Muscle layer of colon (tissue), 2 donors: ENCODE measurements at regions not wholly inside any gene's neighbourhood (a gene's known extent, or its start where the extent isn't known, plus 50 kb on each side); places are given as distances from the start of the nearest gene placed in this dataset.

Experiments
- H3K27ac ChIP-seq: one replicate; pipeline ENCODE4 v1.7.0; 2013; ENCODE audit warnings: low read depth, mild to moderate bottlenecking, low read length, moderate library complexity
- H3K27me3 ChIP-seq, 2 donors: one replicate each; pipeline ENCODE4 v1.7.0; 2013; ENCODE audit warnings: low read length in 2 of 2, mild to moderate bottlenecking in 2 of 2; ENCODE audit not compliant: insufficient read depth in 2 of 2, control insufficient read depth in 1 of 2
- H3K36me3 ChIP-seq: one replicate; pipeline ENCODE4 v1.7.0; 2013; ENCODE audit warnings: mild to moderate bottlenecking, low read length; ENCODE audit not compliant: insufficient read depth
- H3K4me1 ChIP-seq: one replicate; pipeline ENCODE4 v1.7.0; 2013; ENCODE audit warnings: mild to moderate bottlenecking, low read length; ENCODE audit not compliant: insufficient read depth
- H3K4me3 ChIP-seq, 2 donors: one replicate each; pipeline ENCODE4 v1.7.0; 2013; ENCODE audit warnings: low read length in 2 of 2, low read depth in 1 of 2, mild to moderate bottlenecking in 1 of 2, moderate library complexity in 1 of 2
- H3K9ac ChIP-seq: one replicate; pipeline ENCODE4 v1.7.0; 2013; ENCODE audit warnings: low read length
- H3K9me3 ChIP-seq: one replicate; pipeline ENCODE4 v1.7.0; 2013; ENCODE audit warnings: mild to moderate bottlenecking, low read length
- donor health status: abdominal sarcoma.
- donor health status: Adenocarcinoma of cecum.

- Histone ChIP-seq H3K36me3 (no peaks in the 10 kb centered on the region), H3K9me3 (no peaks in the 10 kb centered on the region), H3K27me3 (no peaks in the 10 kb centered on the region), H3K4me1 (no peaks in the 10 kb centered on the region), H3K9ac (no peak overlapping the region), H3K4me3 (no peak overlapping the region), H3K27ac (no peak overlapping the region)
Observed at GRCh38 chr18:76750917-76751890, 71.2 kb upstream of the ZNF236 start.

GRCh38 chr18:76750269-76750668 lies 72.1 kb upstream of the ZNF236 start:
- Histone ChIP-seq H3K9ac (no peak overlapping the region), H3K36me3 (no peaks in the 10 kb centered on the region), H3K4me3 (no peak overlapping the region), H3K4me1 (no peaks in the 10 kb centered on the region), H3K27me3 (no peaks in the 10 kb centered on the region), H3K9me3 (no peaks in the 10 kb centered on the region), H3K27ac (no peak overlapping the region)

GRCh38 chr18:76747676-76748075 lies 74.7 kb upstream of the ZNF236 start:
- Histone ChIP-seq H3K36me3 (no peaks in the 10 kb centered on the region), H3K27me3 (no peaks in the 10 kb centered on the region), H3K4me1 (no peaks in the 10 kb centered on the region), H3K27ac (no peak overlapping the region), H3K9me3 (no peaks in the 10 kb centered on the region), H3K4me3 (no peak overlapping the region), H3K9ac (no peak overlapping the region)

GRCh38 chr18:76741346-76741745 lies 81.0 kb upstream of the ZNF236 start:
- Histone ChIP-seq H3K27ac (no peak overlapping the region), H3K9me3 (no peaks in the 10 kb centered on the region), H3K4me1 (peaks cover 9% of the 10 kb centered on the region), H3K4me3 (no peak overlapping the region), H3K27me3 (no peaks in the 10 kb centered on the region), H3K9ac (no peak overlapping the region), H3K36me3 (no peaks in the 10 kb centered on the region)

- H3K4me3 ChIP-seq: no peak overlapping the region
- peaks cover 9% of the 10 kb centered on the region for H3K4me1 ChIP-seq
- no peaks in the 10 kb centered on the region for H3K36me3 ChIP-seq
- H3K9me3 ChIP-seq: no peaks in the 10 kb centered on the region
- H3K27me3 ChIP-seq: no peaks in the 10 kb centered on the region
- no peak overlapping the region for H3K27ac ChIP-seq
- no peak overlapping the region for H3K9ac ChIP-seq
Observed at GRCh38 chr18:76736309-76736708, 86.0 kb upstream of the ZNF236 start.

- no peak overlapping the region for H3K4me3 ChIP-seq
- H3K9ac ChIP-seq: no peak overlapping the region
- H3K4me1 ChIP-seq: no peaks in the 10 kb centered on the region
- H3K27me3 ChIP-seq: no peaks in the 10 kb centered on the region
- no peaks in the 10 kb centered on the region for H3K9me3 ChIP-seq
- no peak overlapping the region for H3K27ac ChIP-seq
- no peaks in the 10 kb centered on the region for H3K36me3 ChIP-seq
Observed at GRCh38 chr18:76730901-76731300, 91.5 kb upstream of the ZNF236 start.

GRCh38 chr18:76727589-76727988 lies 94.8 kb upstream of the ZNF236 start:
- Histone ChIP-seq H3K4me1 (no peaks in the 10 kb centered on the region), H3K27me3 (no peaks in the 10 kb centered on the region), H3K27ac (no peak overlapping the region), H3K4me3 (no peak overlapping the region), H3K36me3 (no peaks in the 10 kb centered on the region), H3K9me3 (no peaks in the 10 kb centered on the region), H3K9ac (no peak overlapping the region)

- Histone ChIP-seq H3K4me3 (no peak overlapping the region), H3K36me3 (no peaks in the 10 kb centered on the region), H3K27ac (no peak overlapping the region), H3K27me3 (no peaks in the 10 kb centered on the region), H3K9me3 (no peaks in the 10 kb centered on the region), H3K4me1 (no peaks in the 10 kb centered on the region), H3K9ac (no peak overlapping the region)
Observed at GRCh38 chr18:76725445-76725844, 96.9 kb upstream of the ZNF236 start.

GRCh38 chr18:76722224-76723061 lies 99.9 kb upstream of the ZNF236 start:
- Histone ChIP-seq H3K4me1 (no peaks in the 10 kb centered on the region), H3K9me3 (no peaks in the 10 kb centered on the region), H3K36me3 (no peaks in the 10 kb centered on the region), H3K4me3 (no peak overlapping the region), H3K9ac (no peak overlapping the region), H3K27me3 (no peaks in the 10 kb centered on the region), H3K27ac (no peak overlapping the region)

GRCh38 chr18:76721207-76721996 lies 101.0 kb upstream of the ZNF236 start:
- H3K4me1 ChIP-seq: no peaks in the 10 kb centered on the region
- no peak overlapping the region for H3K4me3 ChIP-seq
- no peak overlapping the region for H3K9ac ChIP-seq
- no peak overlapping the region for H3K27ac ChIP-seq
- no peaks in the 10 kb centered on the region for H3K36me3 ChIP-seq
- no peaks in the 10 kb centered on the region for H3K27me3 ChIP-seq
- no peaks in the 10 kb centered on the region for H3K9me3 ChIP-seq

- Histone ChIP-seq H3K27ac (no peak overlapping the region), H3K27me3 (no peaks in the 10 kb centered on the region), H3K4me3 (no peak overlapping the region), H3K9me3 (no peaks in the 10 kb centered on the region), H3K36me3 (no peaks in the 10 kb centered on the region), H3K4me1 (no peaks in the 10 kb centered on the region), H3K9ac (no peak overlapping the region)
Observed at GRCh38 chr18:76720683-76721082, 101.7 kb upstream of the ZNF236 start.
